Activated B cell treated with CpG ODN at 0.5 μM for 24 hours (primary cell): ENCODE measurements at regions not wholly inside any gene's neighbourhood (a gene's known extent, or its start where the extent isn't known, plus 50 kb on each side); places are given as distances from the start of the nearest gene placed in this dataset.

Source experiments
- ATAC-seq: fragments of 200-7000 bp; cut with Tn5 transposase; one replicate; pipeline ENCODE4 v1.10.0; 2021; ENCODE audit warnings: low read depth, mild to moderate bottlenecking, moderate library complexity
- CTCF ChIA-PET: fragments of 350-600 bp; sonication (Branson Sonifier 250); formaldehyde crosslinking; loops from one replicate; lab custom pipeline; 2021; ENCODE audit warnings: antibody characterized with exemption; lab: Charles Lee
- POLR2A ChIA-PET: fragments of 350-600 bp; sonication (Branson Sonifier 250); formaldehyde crosslinking; loops from one replicate; lab custom pipeline; 2021; ENCODE audit warnings: antibody characterized with exemption; lab: Charles Lee
- DNase-seq: peaks from one replicate; pipeline ENCODE4 v3.0.0; 2022
- H3K27ac Mint-ChIP-seq: one replicate; pipeline ENCODE4 v1.8.0; 2020; ENCODE audit warnings: mixed read lengths
- H3K27me3 Mint-ChIP-seq: one replicate; pipeline ENCODE4 v1.8.0; 2021; ENCODE audit warnings: mixed read lengths
- H3K36me3 Mint-ChIP-seq: one replicate; pipeline ENCODE4 v1.8.0; 2021; ENCODE audit warnings: low read depth, mixed read lengths
- H3K4me1 Mint-ChIP-seq: one replicate; pipeline ENCODE4 v1.8.0; 2021; ENCODE audit warnings: mixed read lengths
- H3K4me3 Mint-ChIP-seq: one replicate; pipeline ENCODE4 v1.8.0; 2020; ENCODE audit warnings: mild to moderate bottlenecking, mixed read lengths
- H3K9me3 Mint-ChIP-seq: one replicate; pipeline ENCODE4 v1.8.0; 2020; ENCODE audit warnings: mixed read lengths
- CTCF ChIP-seq: fragments of 200-600 bp; IDR thresholded peaks from one replicate; pipeline ENCODE4 v1.8.0; 2022; ENCODE audit warnings: antibody characterized with exemption, mild to moderate bottlenecking
- intact Hi-C: fragments of 100-400 bp; cut with micrococcal nuclease; formaldehyde crosslinking; loops from one replicate; pipeline ENCODE4 v1.15.1; 2024

- DNase-seq (no peak), ATAC-seq (no peak)
- peaks cover 7% of the 10 kb centered on the region for H3K9me3 Mint-ChIP-seq
- no peak for TF ChIP-seq CTCF
- H3K27me3 Mint-ChIP-seq = no peaks in the 10 kb centered on the region
- intact Hi-C loops = no loop called here
- ChIA-PET CTCF (no interaction called here), POLR2A (no interaction called here)
- no peak overlapping the region for H3K27ac Mint-ChIP-seq
- no peaks in the 10 kb centered on the region for H3K36me3 Mint-ChIP-seq
- no peaks in the 10 kb centered on the region for H3K4me1 Mint-ChIP-seq
- H3K4me3 Mint-ChIP-seq = no peak overlapping the region
Observed at GRCh38 chr3:21274079-21274571, 476.9 kb downstream of the ZNF385D start.

- ChIA-PET POLR2A (no interaction called here), CTCF (no interaction called here)
- ATAC-seq (no peak), DNase-seq (no peak)
- H3K27ac Mint-ChIP-seq = no peak overlapping the region
- no peaks in the 10 kb centered on the region for H3K27me3 Mint-ChIP-seq
- H3K36me3 Mint-ChIP-seq = no peaks in the 10 kb centered on the region
- no peak overlapping the region for H3K4me3 Mint-ChIP-seq
- intact Hi-C loops = no loop called here
- H3K9me3 Mint-ChIP-seq = peaks cover 7% of the 10 kb centered on the region
- no peaks in the 10 kb centered on the region for H3K4me1 Mint-ChIP-seq
- no peak for TF ChIP-seq CTCF
Observed at GRCh38 chr3:21273259-21274025, 477.6 kb downstream of the ZNF385D start.

- H3K27me3 Mint-ChIP-seq = no peaks in the 10 kb centered on the region
- DNase-seq (no peak), ATAC-seq (no peak)
- intact Hi-C loops = no loop called here
- CTCF ChIA-PET = no interaction called here
- no peaks in the 10 kb centered on the region for H3K4me1 Mint-ChIP-seq
- H3K36me3 Mint-ChIP-seq = no peaks in the 10 kb centered on the region
- no peak overlapping the region for H3K27ac Mint-ChIP-seq
- no peak for TF ChIP-seq CTCF
- no peak overlapping the region for H3K4me3 Mint-ChIP-seq
- H3K9me3 Mint-ChIP-seq = peaks cover 7% of the 10 kb centered on the region
- POLR2A ChIA-PET = no interaction called here
Observed at GRCh38 chr3:21271606-21272016, 479.4 kb downstream of the ZNF385D start.

- DNase-seq = no peak
- no peak for TF ChIP-seq CTCF
- Mint-ChIP-seq H3K27ac (no peak overlapping the region), H3K4me3 (no peak overlapping the region), H3K9me3 (peaks cover 2% of the 10 kb centered on the region), H3K4me1 (no peaks in the 10 kb centered on the region), H3K36me3 (no peaks in the 10 kb centered on the region), H3K27me3 (no peaks in the 10 kb centered on the region)
- intact Hi-C loops = no loop called here
- CTCF ChIA-PET = no interaction called here
- POLR2A ChIA-PET = no interaction called here
- ATAC-seq = no peak
Observed at GRCh38 chr3:21269882-21270281, 481.1 kb downstream of the ZNF385D start.

GRCh38 chr3:21260507-21260906, 490.5 kb downstream of the ZNF385D start:
- Mint-ChIP-seq H3K36me3 (no peaks in the 10 kb centered on the region), H3K4me3 (no peak overlapping the region), H3K9me3 (peaks cover 3% of the 10 kb centered on the region), H3K27ac (no peak overlapping the region), H3K4me1 (no peaks in the 10 kb centered on the region), H3K27me3 (no peaks in the 10 kb centered on the region)
- ChIA-PET POLR2A (no interaction called here), CTCF (no interaction called here)
- no peak for TF ChIP-seq CTCF
- no peak for ATAC-seq
- no peak for DNase-seq
- intact Hi-C loops = no loop called here
